Neural cell (in vitro differentiated cells): ENCODE measurements at regions not wholly inside any gene's neighbourhood (a gene's known extent, or its start where the extent isn't known, plus 50 kb on each side); places are given as distances from the start of the nearest gene placed in this dataset.

ENCODE experiments used
- H2AFZ ChIP-seq: fragments of 200-600, 300-800 bp; sonication (generic), shearing (Covaris generic); 2 replicates; pipeline ENCODE4 v1.6.0; 2014; ENCODE audit warnings: low read depth, mild to moderate bottlenecking, antibody characterized with exemption, low read length, moderate library complexity
- H3F3A ChIP-seq: fragments of 200-600 bp; shearing (Covaris generic); 2 replicates; pipeline ENCODE4 v1.6.1; 2016; ENCODE audit warnings: mild to moderate bottlenecking, moderate library complexity, mixed read lengths, antibody characterized with exemption, low read length; ENCODE audit not compliant: insufficient read depth, poor library complexity, severe bottlenecking
- H3K27ac ChIP-seq: fragments of 200-600, 300-800 bp; sonication (generic), shearing (Covaris generic); 2 replicates; pipeline ENCODE4 v1.5.1; 2014; ENCODE audit warnings: mild to moderate bottlenecking, low read length, moderate library complexity
- H3K27me3 ChIP-seq: fragments of 300-800, 200-600 bp; sonication (generic), shearing (Covaris generic); 2 replicates; pipeline ENCODE4 v1.6.0; 2014; ENCODE audit warnings: mild to moderate bottlenecking, low read depth, low read length, moderate library complexity; ENCODE audit not compliant: insufficient read depth
- H3K36me3 ChIP-seq: fragments of 300-800, 200-600 bp; sonication (generic), shearing (Covaris generic); 2 replicates; pipeline ENCODE4 v1.5.1; 2014; ENCODE audit warnings: mild to moderate bottlenecking, antibody characterized with exemption, low read length, moderate library complexity; ENCODE audit not compliant: insufficient read depth
- H3K4me2 ChIP-seq: fragments of 300-800, 200-600 bp; sonication (generic), shearing (Covaris generic); 2 replicates; pipeline ENCODE4 v1.6.0; 2014; ENCODE audit warnings: mild to moderate bottlenecking, low read length
- H3K4me3 ChIP-seq: fragments of 300-800, 200-600 bp; sonication (generic), shearing (Covaris generic); 2 replicates; pipeline ENCODE4 v1.5.1; 2014; ENCODE audit warnings: mild to moderate bottlenecking, low read length, moderate library complexity
- H3K79me2 ChIP-seq: fragments of 200-600 bp; shearing (Covaris generic); replicated peaks from 2 replicates; pipeline ENCODE4 v1.6.0; 2014; ENCODE audit warnings: mild to moderate bottlenecking, low read length, moderate library complexity; ENCODE audit not compliant: insufficient read depth
- H3K9ac ChIP-seq: fragments of 300-800, 200-600 bp; sonication (generic), shearing (Covaris generic); 2 replicates; pipeline ENCODE4 v1.6.1; 2016; ENCODE audit warnings: mild to moderate bottlenecking, low read length, mixed read lengths
- H3K9me2 ChIP-seq: fragments of 200-600 bp; shearing (Covaris generic); 2 replicates; pipeline ENCODE4 v1.6.1; 2016; ENCODE audit warnings: mild to moderate bottlenecking, low read length, mixed read lengths; ENCODE audit not compliant: insufficient read depth
- H3K9me3 ChIP-seq: fragments of 200-600, 300-800 bp; sonication (generic), shearing (Covaris generic); 2 replicates; pipeline ENCODE4 v1.6.1; 2016; ENCODE audit warnings: mild to moderate bottlenecking, mixed run types, low read length, moderate library complexity, mixed read lengths
- H4K20me1 ChIP-seq: fragments of 200-600 bp; shearing (Covaris generic); 2 replicates; pipeline ENCODE4 v1.6.1; 2016; ENCODE audit warnings: mild to moderate bottlenecking, mixed run types; ENCODE audit not compliant: insufficient read depth
- EP300 ChIP-seq: fragments of 450-650 bp; conservative IDR thresholded peaks from 2 replicates; pipeline ENCODE4 v1.6.1; 2014; ENCODE audit warnings: antibody characterized with exemption, mild to moderate bottlenecking, moderate library complexity; ENCODE audit not compliant: poor library complexity, severe bottlenecking
- EZH2 ChIP-seq: fragments of 200-600, 300-800 bp; shearing (Covaris generic), sonication (generic); IDR thresholded peaks from 2 replicates; pipeline ENCODE4 v1.6.1; 2014; ENCODE audit warnings: antibody characterized with exemption, low read length, borderline replicate concordance, mild to moderate bottlenecking; ENCODE audit not compliant: insufficient read depth, poor library complexity, severe bottlenecking
- MXI1 ChIP-seq: fragments of 450-650 bp; conservative IDR thresholded peaks from 2 replicates; pipeline ENCODE4 v1.6.1; 2014; ENCODE audit warnings: antibody characterized with exemption, mild to moderate bottlenecking; ENCODE audit not compliant: poor library complexity, severe bottlenecking
- POLR2AphosphoS5 ChIP-seq: IDR thresholded peaks from 2 replicates; pipeline ENCODE4 v1.6.1; 2012
- RAD21 ChIP-seq: fragments of 450-650 bp; conservative IDR thresholded peaks from 2 replicates; pipeline ENCODE4 v1.6.1; 2014; ENCODE audit warnings: antibody characterized with exemption, mild to moderate bottlenecking, moderate library complexity
- REST ChIP-seq: IDR thresholded peaks from 2 replicates; pipeline ENCODE4 v1.6.1; 2012; ENCODE audit warnings: borderline replicate concordance
- SMC3 ChIP-seq: fragments of 450-650 bp; conservative IDR thresholded peaks from 2 replicates; pipeline ENCODE4 v1.6.1; 2014; ENCODE audit warnings: antibody characterized with exemption, mild to moderate bottlenecking, moderate library complexity; ENCODE audit not compliant: poor library complexity
- TAF1 ChIP-seq: IDR thresholded peaks from 2 replicates; pipeline ENCODE4 v1.6.1; 2012; ENCODE audit warnings: low read depth
- TF ChIP-seq, protein P1 (sequence below): fragments of 450-650 bp; IDR thresholded peaks from 2 replicates; pipeline ENCODE4 v1.5.1; 2014; ENCODE audit warnings: antibody characterized with exemption, mild to moderate bottlenecking, moderate library complexity; ENCODE audit not compliant: poor library complexity, severe bottlenecking

DNA sequence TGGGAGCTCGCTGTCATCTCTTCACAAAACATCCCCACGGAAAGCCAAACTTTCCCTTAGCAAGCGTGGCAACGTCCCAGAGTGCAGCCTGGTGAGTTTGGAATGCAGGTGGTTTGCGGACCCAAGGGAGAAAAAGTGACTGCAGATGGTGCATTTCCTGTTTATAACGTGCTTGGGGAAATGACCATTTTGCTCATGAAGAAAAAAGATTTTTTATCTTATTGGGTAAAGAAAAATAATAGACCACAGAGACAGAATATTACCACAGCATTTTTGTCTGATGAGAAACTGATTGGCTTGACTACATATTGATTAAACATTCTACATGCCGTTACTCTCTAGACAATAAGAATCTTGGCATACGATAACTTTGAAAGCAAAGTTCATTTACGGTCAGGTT is 136.5 kb downstream of the COPS8 start:
- H3K9ac ChIP-seq: no peak overlapping the region
- no peaks in the 10 kb centered on the region for H3K79me2 ChIP-seq
- no peak overlapping the region for H2AFZ ChIP-seq
- no peaks in the 10 kb centered on the region for H3K27me3 ChIP-seq
- TF ChIP-seq REST (no peak), RAD21 (no peak), EP300 (no peak), SMC3 (no peak), POLR2AphosphoS5 (no peak), EZH2 (no peak), MXI1 (no peak)
- TF ChIP-seq, protein P1, sequence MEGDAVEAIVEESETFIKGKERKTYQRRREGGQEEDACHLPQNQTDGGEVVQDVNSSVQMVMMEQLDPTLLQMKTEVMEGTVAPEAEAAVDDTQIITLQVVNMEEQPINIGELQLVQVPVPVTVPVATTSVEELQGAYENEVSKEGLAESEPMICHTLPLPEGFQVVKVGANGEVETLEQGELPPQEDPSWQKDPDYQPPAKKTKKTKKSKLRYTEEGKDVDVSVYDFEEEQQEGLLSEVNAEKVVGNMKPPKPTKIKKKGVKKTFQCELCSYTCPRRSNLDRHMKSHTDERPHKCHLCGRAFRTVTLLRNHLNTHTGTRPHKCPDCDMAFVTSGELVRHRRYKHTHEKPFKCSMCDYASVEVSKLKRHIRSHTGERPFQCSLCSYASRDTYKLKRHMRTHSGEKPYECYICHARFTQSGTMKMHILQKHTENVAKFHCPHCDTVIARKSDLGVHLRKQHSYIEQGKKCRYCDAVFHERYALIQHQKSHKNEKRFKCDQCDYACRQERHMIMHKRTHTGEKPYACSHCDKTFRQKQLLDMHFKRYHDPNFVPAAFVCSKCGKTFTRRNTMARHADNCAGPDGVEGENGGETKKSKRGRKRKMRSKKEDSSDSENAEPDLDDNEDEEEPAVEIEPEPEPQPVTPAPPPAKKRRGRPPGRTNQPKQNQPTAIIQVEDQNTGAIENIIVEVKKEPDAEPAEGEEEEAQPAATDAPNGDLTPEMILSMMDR: no peak
- H3K36me3 ChIP-seq: no peaks in the 10 kb centered on the region
- no peaks in the 10 kb centered on the region for H3K9me2 ChIP-seq
- no peak overlapping the region for H3K27ac ChIP-seq
- no peak overlapping the region for H3K4me2 ChIP-seq
- H3F3A ChIP-seq: no peaks in the 10 kb centered on the region
- no peaks in the 10 kb centered on the region for H4K20me1 ChIP-seq
- no peaks in the 10 kb centered on the region for H3K9me3 ChIP-seq
- no peak overlapping the region for H3K4me3 ChIP-seq

DNA sequence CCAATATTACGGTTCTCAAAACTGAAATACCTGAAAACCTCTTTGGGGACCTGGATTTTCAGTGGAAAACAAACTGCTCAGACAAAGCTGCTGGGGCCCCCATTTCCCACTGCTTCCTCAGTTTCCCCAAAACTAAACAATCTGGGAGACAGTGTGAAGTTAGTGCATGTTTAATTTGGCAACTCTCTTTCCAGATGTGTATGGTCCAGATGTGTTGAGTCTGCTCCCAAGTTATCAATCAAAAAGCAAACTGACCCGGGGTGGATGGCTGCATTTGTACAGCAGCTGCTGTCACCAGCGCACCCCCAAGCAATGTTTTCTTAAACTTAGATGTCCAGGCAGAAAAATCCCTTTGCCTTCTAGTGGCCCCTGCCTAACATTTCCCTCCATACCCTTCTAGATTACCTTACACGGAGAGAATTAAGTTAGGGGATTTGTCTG is 136.9 kb downstream of the COPS8 start:
- Histone ChIP-seq H3K9ac (no peak overlapping the region), H3K9me2 (no peaks in the 10 kb centered on the region), H4K20me1 (no peaks in the 10 kb centered on the region), H3K4me3 (no peak overlapping the region), H2AFZ (no peak overlapping the region), H3K79me2 (no peaks in the 10 kb centered on the region), H3K4me2 (no peak overlapping the region), H3K27me3 (no peaks in the 10 kb centered on the region), H3K27ac (no peak overlapping the region), H3K9me3 (no peaks in the 10 kb centered on the region), H3F3A (no peaks in the 10 kb centered on the region), H3K36me3 (no peaks in the 10 kb centered on the region)
- TF ChIP-seq RAD21 (no peak), POLR2AphosphoS5 (no peak)

GRCh38 chr2:237223201-237223861 is 137.6 kb downstream of the COPS8 start:
- no peaks in the 10 kb centered on the region for H3K79me2 ChIP-seq
- no peaks in the 10 kb centered on the region for H3K9me3 ChIP-seq
- H3F3A ChIP-seq: no peaks in the 10 kb centered on the region
- no peak overlapping the region for H3K4me3 ChIP-seq
- H3K27ac ChIP-seq: no peak overlapping the region
- H4K20me1 ChIP-seq: no peaks in the 10 kb centered on the region
- H3K4me2 ChIP-seq: no peak overlapping the region
- H2AFZ ChIP-seq: no peak overlapping the region
- TF ChIP-seq TAF1 (no peak), EP300 (no peak), RAD21 (no peak), REST (no peak), POLR2AphosphoS5 (no peak), MXI1 (no peak), EZH2 (no peak), SMC3 (no peak)
- TF ChIP-seq, protein P1: no peak
- H3K27me3 ChIP-seq: no peaks in the 10 kb centered on the region
- H3K36me3 ChIP-seq: no peaks in the 10 kb centered on the region
- H3K9me2 ChIP-seq: no peaks in the 10 kb centered on the region
- no peak overlapping the region for H3K9ac ChIP-seq
